Endodermal cell (in vitro differentiated cells): ENCODE measurements at regions not wholly inside any gene's neighbourhood (a gene's known extent, or its start where the extent isn't known, plus 50 kb on each side); places are given as distances from the start of the nearest gene placed in this dataset.

Experiments
- DNase-seq: peaks from one replicate; pipeline ENCODE4 v3.0.0-alpha.2; 2017
- H3K27ac ChIP-seq: 2 replicates; pipeline ENCODE4 v1.5.1; 2013; ENCODE audit warnings: mild to moderate bottlenecking, low read depth, low read length, moderate library complexity
- H3K27me3 ChIP-seq: 2 replicates; pipeline ENCODE4 v1.6.1; 2013; ENCODE audit warnings: mild to moderate bottlenecking, low read length, moderate library complexity; ENCODE audit not compliant: insufficient read depth, control insufficient read depth, poor library complexity, severe bottlenecking
- H3K36me3 ChIP-seq: 2 replicates; pipeline ENCODE4 v1.7.0; 2013; ENCODE audit warnings: mild to moderate bottlenecking, low read length, moderate library complexity; ENCODE audit not compliant: control insufficient read depth, insufficient read depth
- H3K4me1 ChIP-seq: one replicate; pipeline ENCODE4 v1.7.0; 2013; ENCODE audit warnings: low read length; ENCODE audit not compliant: control insufficient read depth, insufficient read depth
- H3K4me3 ChIP-seq: 2 replicates; pipeline ENCODE4 v1.5.1; 2013; ENCODE audit warnings: mild to moderate bottlenecking, low read length, moderate library complexity
- H3K9ac ChIP-seq: 2 replicates; pipeline ENCODE4 v1.6.1; 2013; ENCODE audit warnings: mild to moderate bottlenecking, low read length, moderate library complexity; ENCODE audit not compliant: poor library complexity, severe bottlenecking; ENCODE audit errors: extremely low read depth
- H3K9me3 ChIP-seq: 2 replicates; pipeline ENCODE4 v1.6.1; 2013; ENCODE audit warnings: mild to moderate bottlenecking, low read length, moderate library complexity; ENCODE audit not compliant: control insufficient read depth
- H3K27ac Mint-ChIP-seq: 2 replicates; pipeline ENCODE4 v1.8.0; 2020; ENCODE audit warnings: mixed read lengths
- H3K27me3 Mint-ChIP-seq: 2 replicates; pipeline ENCODE4 v1.8.0; 2021; ENCODE audit warnings: mild to moderate bottlenecking, mixed read lengths; ENCODE audit not compliant: insufficient read depth
- H3K36me3 Mint-ChIP-seq: 2 replicates; pipeline ENCODE4 v1.8.0; 2020; ENCODE audit warnings: low read depth, mixed read lengths
- H3K4me1 Mint-ChIP-seq: 2 replicates; pipeline ENCODE4 v1.8.0; 2020; ENCODE audit warnings: mixed read lengths
- H3K4me3 Mint-ChIP-seq: 2 replicates; pipeline ENCODE4 v1.8.0; 2020; ENCODE audit warnings: mild to moderate bottlenecking, moderate library complexity, mixed read lengths
- H3K9me3 Mint-ChIP-seq: 2 replicates; pipeline ENCODE4 v1.8.0; 2020; ENCODE audit warnings: mild to moderate bottlenecking, mixed read lengths
- CTCF ChIP-seq: fragments of 200-600 bp; sonication (generic); conservative IDR thresholded peaks from 2 replicates; pipeline ENCODE4 v1.5.0; 2021; ENCODE audit warnings: antibody characterized with exemption, mild to moderate bottlenecking
- WGBS, 2 experiments: methylation state at CpG; one replicate each; pipeline versions ENCODE4 v1.1.5 to v1.1.7; 2013; ENCODE audit warnings: missing lambda C conversion rate in 2 of 2, mixed read lengths in 1 of 2; ENCODE audit not compliant: insufficient coverage in 1 of 2, insufficient read length in 1 of 2; 5-methylcytosine and 5-hydroxymethylcytosine counted together

- no peaks in the 10 kb centered on the region for H3K27me3 ChIP-seq
- no peaks in the 10 kb centered on the region for H3K4me1 Mint-ChIP-seq
- H3K27me3 Mint-ChIP-seq = no peaks in the 10 kb centered on the region
- H3K36me3 ChIP-seq = no peaks in the 10 kb centered on the region
- H3K4me1 ChIP-seq = no peaks in the 10 kb centered on the region
- H3K9me3 ChIP-seq = peaks cover 14% of the 10 kb centered on the region
- no peak for TF ChIP-seq CTCF
- H3K4me3 Mint-ChIP-seq = no peak overlapping the region
- no peak overlapping the region for H3K9ac ChIP-seq
- no peak overlapping the region for H3K4me3 ChIP-seq
- H3K36me3 Mint-ChIP-seq = no peaks in the 10 kb centered on the region
- no peak overlapping the region for H3K27ac ChIP-seq
- no peak overlapping the region for H3K27ac Mint-ChIP-seq
- no CpG with 5 or more reads among the region's 1 CpG for WGBS, 2 experiments
- no peak for DNase-seq
- peaks cover 33% of the 10 kb centered on the region for H3K9me3 Mint-ChIP-seq
These were observed 79.6 kb upstream of the SPANXN2 start for GRCh38 chrX:143800150-143800549.

GRCh38 chrX:143788265-143788664 lies 67.7 kb upstream of the SPANXN2 start:
- no peak overlapping the region for H3K27ac Mint-ChIP-seq
- no peaks in the 10 kb centered on the region for H3K36me3 ChIP-seq
- H3K27me3 Mint-ChIP-seq = no peaks in the 10 kb centered on the region
- no peak for DNase-seq
- H3K4me1 Mint-ChIP-seq = no peaks in the 10 kb centered on the region
- peaks cover 50% of the 10 kb centered on the region for H3K9me3 Mint-ChIP-seq
- H3K4me1 ChIP-seq = no peaks in the 10 kb centered on the region
- H3K4me3 Mint-ChIP-seq = no peak overlapping the region
- no CpG with 5 or more reads among the region's 3 CpGs for WGBS, 2 experiments
- H3K9me3 ChIP-seq = peaks cover 10% of the 10 kb centered on the region
- H3K27me3 ChIP-seq = no peaks in the 10 kb centered on the region
- no peak overlapping the region for H3K27ac ChIP-seq
- H3K36me3 Mint-ChIP-seq = peaks cover 4% of the 10 kb centered on the region
- no peak overlapping the region for H3K4me3 ChIP-seq
- no peak overlapping the region for H3K9ac ChIP-seq
- peak; percentile 74 for TF ChIP-seq CTCF

- Histone ChIP-seq H3K27me3 (no peaks in the 10 kb centered on the region), H3K9me3 (peaks cover 10% of the 10 kb centered on the region), H3K36me3 (no peaks in the 10 kb centered on the region), H3K4me1 (no peaks in the 10 kb centered on the region), H3K9ac (no peak overlapping the region), H3K27ac (no peak overlapping the region), H3K4me3 (no peak overlapping the region)
- no peaks in the 10 kb centered on the region for H3K36me3 Mint-ChIP-seq
- 48% methylated on average over 2 of the region's 2 CpGs; no CpG with 5 or more reads in 1 of the 2 experiments for WGBS, 2 experiments
- DNase-seq = no peak
- H3K4me1 Mint-ChIP-seq = no peaks in the 10 kb centered on the region
- peaks cover 43% of the 10 kb centered on the region for H3K9me3 Mint-ChIP-seq
- no peak overlapping the region for H3K4me3 Mint-ChIP-seq
- H3K27ac Mint-ChIP-seq = no peak overlapping the region
- TF ChIP-seq CTCF = no peak
- H3K27me3 Mint-ChIP-seq = no peaks in the 10 kb centered on the region
These were observed 66.8 kb upstream of the SPANXN2 start for GRCh38 chrX:143787341-143787740.
